ENCODE measurements at regions not wholly inside any gene's neighbourhood (a gene's known extent, or its start where the extent isn't known, plus 50 kb on each side); places are given as distances from the start of the nearest gene placed in this dataset.

- no peak overlapping the region for H3K4me3 Mint-ChIP-seq
- H3K36me3 Mint-ChIP-seq (ENCODE audit: low read depth) = no peaks in the 10 kb centered on the region
- H3K4me3 ChIP-seq (ENCODE audit: low read length) = peak overlapping the region; percentile 17
- H3K36me3 ChIP-seq (ENCODE audit: control insufficient read depth, insufficient read depth, low read length) = no peaks in the 10 kb centered on the region
- peaks cover 31% of the 10 kb centered on the region for H3K4me1 Mint-ChIP-seq
- no peaks in the 10 kb centered on the region for H3K9me3 ChIP-seq (ENCODE audit: control insufficient read depth, low read length)
- no peak for DNase-seq
- no peaks in the 10 kb centered on the region for H3K27me3 Mint-ChIP-seq (ENCODE audit: insufficient read depth)
- H3K4me1 ChIP-seq (ENCODE audit: control insufficient read depth, insufficient read depth, low read length) = peaks cover 23% of the 10 kb centered on the region
- H3K27me3 ChIP-seq (ENCODE audit: control insufficient read depth, insufficient read depth, low read length, poor library complexity, severe bottlenecking) = no peaks in the 10 kb centered on the region
- H3K27ac Mint-ChIP-seq = no peak overlapping the region
- TF ChIP-seq CTCF (conservative IDR thresholded peaks at IDR 0.05) = no peak
- H3K9me3 Mint-ChIP-seq = peaks cover 8% of the 10 kb centered on the region
- no peak overlapping the region for H3K9ac ChIP-seq (ENCODE audit: extremely low read depth, low read length, poor library complexity, severe bottlenecking)
- 81 to 95% methylated on average over 3 to 6 of the region's 6 CpGs for WGBS, 2 experiments (ENCODE audit: insufficient coverage in 1 of 2, insufficient read length in 1 of 2)
- H3K27ac ChIP-seq (ENCODE audit: low read depth, low read length) = no peak overlapping the region
Observed at GRCh38 chr1:91610789-91611188, 110.1 kb downstream of the CDC7 start.

GRCh38 chr1:91611483-91611917 is 110.8 kb downstream of the CDC7 start:
- DNase-seq = peak; percentile 82
- H3K4me1 Mint-ChIP-seq = peaks cover 30% of the 10 kb centered on the region
- peak overlapping the region; percentile 86 for H3K27ac Mint-ChIP-seq
- Histone ChIP-seq H3K9me3 (ENCODE audit: control insufficient read depth, low read length) (no peaks in the 10 kb centered on the region), H3K4me3 (ENCODE audit: low read length) (no peak overlapping the region), H3K4me1 (ENCODE audit: control insufficient read depth, insufficient read depth, low read length) (peaks cover 23% of the 10 kb centered on the region), H3K36me3 (ENCODE audit: control insufficient read depth, insufficient read depth, low read length) (no peaks in the 10 kb centered on the region), H3K9ac (ENCODE audit: extremely low read depth, low read length, poor library complexity, severe bottlenecking) (no peak overlapping the region), H3K27me3 (ENCODE audit: control insufficient read depth, insufficient read depth, low read length, poor library complexity, severe bottlenecking) (no peaks in the 10 kb centered on the region), H3K27ac (ENCODE audit: low read depth, low read length) (no peak overlapping the region)
- no peaks in the 10 kb centered on the region for H3K36me3 Mint-ChIP-seq (ENCODE audit: low read depth)
- no peaks in the 10 kb centered on the region for H3K27me3 Mint-ChIP-seq (ENCODE audit: insufficient read depth)
- 34 to 35% methylated on average over 9 to 12 of the region's 12 CpGs for WGBS, 2 experiments (ENCODE audit: insufficient coverage in 1 of 2, insufficient read length in 1 of 2)
- TF ChIP-seq CTCF (conservative IDR thresholded peaks at IDR 0.05) = peak; percentile 36
- H3K4me3 Mint-ChIP-seq = peak overlapping the region; percentile 19
- H3K9me3 Mint-ChIP-seq = peaks cover 8% of the 10 kb centered on the region

GRCh38 chr1:91613595-91613994 is 112.9 kb downstream of the CDC7 start:
- H3K27me3 ChIP-seq (ENCODE audit: control insufficient read depth, insufficient read depth, low read length, poor library complexity, severe bottlenecking) = no peaks in the 10 kb centered on the region
- H3K27me3 Mint-ChIP-seq (ENCODE audit: insufficient read depth) = no peaks in the 10 kb centered on the region
- H3K4me1 Mint-ChIP-seq = peaks cover 39% of the 10 kb centered on the region
- H3K36me3 ChIP-seq (ENCODE audit: control insufficient read depth, insufficient read depth, low read length) = no peaks in the 10 kb centered on the region
- no peak overlapping the region for H3K4me3 ChIP-seq (ENCODE audit: low read length)
- H3K9me3 Mint-ChIP-seq = no peaks in the 10 kb centered on the region
- no peak for DNase-seq
- no peak overlapping the region for H3K4me3 Mint-ChIP-seq
- no peak for TF ChIP-seq CTCF (conservative IDR thresholded peaks at IDR 0.05)
- H3K27ac Mint-ChIP-seq = no peak overlapping the region
- WGBS, 2 experiments (ENCODE audit: insufficient coverage in 1 of 2, insufficient read length in 1 of 2) = 100% methylated on average over 1 of the region's 1 CpG; no CpG with 5 or more reads in 1 of the 2 experiments
- no peaks in the 10 kb centered on the region for H3K9me3 ChIP-seq (ENCODE audit: control insufficient read depth, low read length)
- H3K36me3 Mint-ChIP-seq (ENCODE audit: low read depth) = no peaks in the 10 kb centered on the region
- peaks cover 18% of the 10 kb centered on the region for H3K4me1 ChIP-seq (ENCODE audit: control insufficient read depth, insufficient read depth, low read length)
- H3K9ac ChIP-seq (ENCODE audit: extremely low read depth, low read length, poor library complexity, severe bottlenecking) = no peak overlapping the region
- H3K27ac ChIP-seq (ENCODE audit: low read depth, low read length) = no peak overlapping the region
